GM19238 (cell line): ENCODE measurements at regions not wholly inside any gene's neighbourhood (a gene's known extent, or its start where the extent isn't known, plus 50 kb on each side); places are given as distances from the start of the nearest gene placed in this dataset.

Experiments used
- DNase-seq: peaks from one replicate; pipeline ENCODE4 v3.0.0; 2011; ENCODE audit warnings: low spot score; ENCODE audit not compliant: insufficient read length

DNA sequence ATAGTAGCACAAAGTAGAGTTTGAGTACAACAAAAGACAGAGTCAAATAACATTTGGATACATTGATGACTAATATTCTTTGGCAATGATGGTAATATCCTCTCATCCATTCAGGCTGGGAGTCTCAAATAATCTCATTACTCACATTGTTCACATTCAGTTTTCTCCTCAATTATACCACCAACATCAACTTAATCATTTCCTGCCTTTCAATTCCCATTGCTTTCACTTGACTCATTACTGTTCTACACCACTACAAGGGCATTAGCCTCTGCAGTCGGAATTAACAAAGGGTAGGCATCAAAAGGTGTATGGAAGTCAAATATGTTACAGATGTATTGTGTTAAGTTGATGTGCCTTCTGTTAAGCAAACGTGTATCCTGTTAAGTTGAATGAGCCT, 518.4 kb upstream of the SLITRK1 start:
- no peak for DNase-seq

DNA sequence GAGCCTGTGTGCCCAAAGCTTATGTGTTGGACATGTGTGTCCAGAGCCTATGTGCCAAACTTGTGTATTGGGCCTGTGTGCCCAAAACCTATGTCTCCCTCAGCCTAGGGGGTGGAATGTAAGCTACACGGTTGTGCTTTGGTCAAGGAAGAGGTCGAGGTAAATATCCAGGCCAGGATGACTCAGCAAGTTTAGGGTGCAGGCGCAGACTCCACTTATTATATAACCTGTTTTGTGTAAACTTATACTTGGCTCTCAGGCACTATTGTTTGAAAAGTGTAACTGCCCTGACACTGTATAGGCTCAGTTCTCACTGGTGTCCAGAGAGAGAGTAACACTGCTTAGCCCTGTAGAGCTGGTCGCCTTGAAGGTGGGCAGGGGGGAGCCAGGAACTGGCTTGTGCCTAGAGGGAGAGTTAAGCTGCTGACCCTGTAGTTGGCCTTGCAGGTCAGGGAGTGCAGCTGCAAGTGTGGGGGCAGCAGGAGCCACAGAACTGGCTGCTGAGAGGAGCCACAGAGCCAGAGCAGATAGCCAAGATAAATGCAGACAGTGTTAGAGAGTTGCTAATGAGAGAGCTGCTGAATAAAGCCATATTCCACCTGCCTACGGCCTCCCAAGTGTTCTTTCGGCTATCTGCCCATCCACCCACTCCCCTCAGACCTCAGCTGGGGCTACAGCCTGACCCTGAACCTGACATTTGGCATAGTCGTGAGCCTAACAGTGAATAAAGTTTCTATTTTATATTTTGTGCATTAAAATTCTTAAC, 517.2 kb upstream of the SLITRK1 start:
- DNase-seq, result no peak

- DNase-seq, result no peak
Observed at GRCh38 chr13:84393981-84394625, 511.8 kb upstream of the SLITRK1 start.

DNA sequence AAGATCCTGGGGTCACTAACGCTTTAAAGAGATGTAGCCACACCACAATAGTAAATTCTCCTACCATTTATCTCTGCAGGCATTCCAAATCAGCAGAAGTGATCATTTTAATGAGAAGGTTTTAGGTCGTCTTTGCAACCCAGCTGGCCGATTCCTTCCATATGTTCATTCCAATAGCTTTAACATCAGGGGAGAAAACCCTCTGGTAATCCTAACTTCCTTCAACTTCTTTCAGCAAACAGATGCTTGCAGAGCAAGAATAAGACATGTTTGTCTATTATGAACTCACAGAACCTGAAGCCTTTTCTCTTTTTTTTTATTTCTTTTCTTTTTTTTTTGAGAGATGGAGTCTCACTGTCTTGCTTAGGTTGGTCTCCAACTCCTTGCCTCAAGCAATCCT, 498.6 kb upstream of the SLITRK1 start:
- DNase-seq, result no peak

GRCh38 chr13:84377106-84377505, 494.8 kb upstream of the SLITRK1 start:
- no peak for DNase-seq

GRCh38 chr13:84366506-84366905, 484.2 kb upstream of the SLITRK1 start:
- no peak for DNase-seq

DNA sequence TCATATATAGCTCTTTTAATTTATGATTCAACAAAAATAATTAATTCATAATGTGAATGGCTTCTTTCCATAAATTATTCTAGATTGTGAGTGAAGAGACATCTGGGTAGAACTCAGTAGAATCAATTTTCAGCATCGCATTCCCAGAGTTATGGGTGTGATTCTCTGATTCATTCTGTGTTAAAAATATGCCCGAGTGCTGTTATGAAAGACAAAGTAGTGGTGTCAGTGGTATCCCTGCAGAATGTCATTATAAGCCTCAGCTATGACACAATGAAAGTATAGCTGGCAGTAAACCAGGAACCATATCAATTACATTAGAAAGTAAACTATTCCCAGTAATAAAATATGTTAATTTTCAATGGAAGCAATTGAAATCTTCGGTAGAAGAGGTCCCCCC, 480.5 kb upstream of the SLITRK1 start:
- no peak for DNase-seq

DNA sequence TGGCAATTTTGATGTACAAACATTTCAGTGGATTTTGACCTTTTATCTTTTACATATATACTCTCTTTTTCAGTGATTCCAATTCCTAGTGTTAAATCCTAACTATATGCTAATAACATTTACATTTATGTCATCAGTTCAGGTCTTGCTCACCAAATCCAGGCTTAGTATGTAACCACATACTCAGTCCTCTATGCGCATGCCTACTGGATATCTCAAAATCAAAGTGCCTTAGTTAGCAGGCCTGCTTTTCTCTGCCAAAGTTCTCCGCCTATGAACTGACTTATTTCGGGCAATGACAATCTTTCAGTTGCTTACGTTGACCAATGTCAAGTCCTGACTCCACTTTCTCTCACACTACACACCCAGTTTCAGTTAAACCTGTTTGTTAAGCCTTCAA, 478.5 kb upstream of the SLITRK1 start:
- DNase-seq, result no peak

DNA sequence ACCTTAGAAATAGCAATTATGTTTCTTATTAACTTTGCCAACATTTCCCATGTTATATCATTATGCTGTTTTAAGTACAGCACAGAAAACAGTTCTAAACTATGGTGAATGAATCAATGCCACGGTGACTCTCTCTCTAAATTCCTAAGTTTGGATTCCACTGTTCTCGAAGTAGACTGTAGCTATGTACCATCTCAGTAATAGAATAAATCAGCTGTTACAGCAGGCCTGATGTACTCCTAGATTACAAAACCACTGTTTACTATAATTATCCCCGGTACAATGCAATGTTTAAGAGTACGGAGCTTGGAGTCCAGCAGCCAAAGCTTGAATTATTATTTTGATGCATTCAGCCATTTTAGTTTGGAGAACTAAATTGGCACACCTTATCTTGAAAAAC, 476.3 kb upstream of the SLITRK1 start:
- no peak for DNase-seq

DNA sequence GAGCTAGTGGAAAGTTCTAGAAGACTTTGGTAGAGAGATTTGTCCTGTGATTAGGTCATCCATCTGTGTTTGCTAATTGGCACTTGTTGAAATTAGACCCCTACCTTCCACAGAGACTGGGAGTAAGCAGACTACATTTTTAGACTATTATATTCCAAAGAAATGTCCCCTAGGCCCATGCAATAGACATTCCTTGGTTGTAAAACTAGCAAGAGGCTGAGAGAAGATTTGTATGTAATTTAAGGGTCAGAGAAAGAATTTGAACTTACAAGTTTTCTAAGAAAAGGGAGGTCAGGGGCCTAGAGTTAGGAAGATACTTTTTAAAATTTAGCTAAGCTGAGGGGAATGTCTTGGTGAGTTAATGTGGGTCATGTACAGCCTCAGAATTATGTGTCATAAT, 470.7 kb upstream of the SLITRK1 start:
- DNase-seq, result no peak

DNA sequence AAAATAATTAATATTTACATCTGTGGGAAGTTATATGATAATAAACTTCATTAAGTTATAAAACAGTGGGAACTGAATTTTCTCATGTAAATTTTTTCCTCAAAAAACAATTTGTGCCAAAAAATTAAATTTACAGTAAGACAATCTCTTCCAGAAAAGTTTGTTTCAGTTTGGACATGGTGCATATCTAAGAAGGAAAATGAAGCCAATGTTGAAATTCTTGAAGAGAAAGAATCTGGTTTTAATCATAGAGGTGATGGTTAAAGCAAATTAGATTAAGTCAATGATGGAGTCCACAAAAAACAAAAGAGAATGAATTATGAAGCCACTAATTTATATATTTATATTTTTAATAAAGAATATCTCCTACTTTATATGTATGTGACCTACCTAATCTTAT, 457.2 kb upstream of the SLITRK1 start:
- no peak for DNase-seq

GRCh38 chr13:84332346-84332745, 450.1 kb upstream of the SLITRK1 start:
- no peak for DNase-seq

DNA sequence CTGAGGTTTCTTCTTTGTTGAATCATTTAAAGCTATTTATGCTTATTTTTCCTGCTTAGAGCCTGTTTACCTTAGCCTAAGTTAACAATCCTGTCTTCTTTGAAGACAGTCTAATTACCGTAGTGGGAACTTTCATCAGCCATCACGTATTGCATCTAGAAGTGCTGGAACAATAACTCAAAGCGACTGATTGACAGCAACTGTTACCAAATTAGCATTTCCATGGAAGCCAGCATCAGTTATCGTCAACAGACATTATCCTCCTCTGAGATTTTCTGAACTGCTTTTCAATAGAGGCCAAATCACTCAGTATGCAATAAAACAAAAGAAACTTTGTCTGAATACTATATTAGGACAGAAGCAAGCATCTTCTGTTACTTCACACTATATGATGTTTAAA, 433.3 kb upstream of the SLITRK1 start:
- DNase-seq, result no peak

DNA sequence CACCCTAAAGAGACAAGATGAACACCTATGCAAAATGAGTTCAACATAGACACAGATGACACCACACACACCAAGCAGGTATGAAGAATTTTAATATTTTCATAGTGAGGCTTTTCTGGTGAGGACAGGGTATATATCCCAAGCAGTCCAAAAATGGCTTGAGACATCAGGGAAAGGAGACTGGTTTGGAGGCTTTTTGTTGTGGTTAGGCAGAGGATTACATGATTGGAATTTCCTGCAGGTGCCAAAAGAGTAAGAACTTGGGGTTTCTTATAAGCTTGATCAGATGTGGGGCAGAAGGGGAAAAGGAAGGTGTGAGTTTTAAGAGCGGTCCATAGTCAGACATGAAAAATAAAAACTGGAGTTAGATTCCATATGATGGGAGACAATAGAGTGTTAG, 420.8 kb upstream of the SLITRK1 start:
- no peak for DNase-seq

- no peak for DNase-seq
Observed at GRCh38 chr13:84297251-84297650, 415.0 kb upstream of the SLITRK1 start.

DNA sequence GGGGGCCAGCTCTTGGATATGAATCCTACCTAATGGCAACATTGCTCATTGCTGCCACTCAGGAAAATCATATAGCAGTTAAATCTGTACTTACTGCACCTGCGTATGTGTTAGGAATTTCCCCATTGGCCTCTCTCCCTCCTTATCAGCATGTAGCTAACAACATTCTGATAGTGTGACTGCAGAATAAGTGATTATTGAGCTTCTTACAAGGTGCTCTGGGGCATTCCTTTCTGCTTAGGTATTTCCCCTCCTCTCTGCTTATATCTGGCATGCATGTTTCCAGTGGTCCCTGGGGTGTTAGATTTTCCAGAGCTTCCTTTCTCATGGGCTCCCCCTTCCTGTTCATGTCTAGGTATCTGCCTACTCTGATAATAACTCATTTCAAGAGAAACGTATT, 414.1 kb upstream of the SLITRK1 start:
- no peak for DNase-seq

DNA sequence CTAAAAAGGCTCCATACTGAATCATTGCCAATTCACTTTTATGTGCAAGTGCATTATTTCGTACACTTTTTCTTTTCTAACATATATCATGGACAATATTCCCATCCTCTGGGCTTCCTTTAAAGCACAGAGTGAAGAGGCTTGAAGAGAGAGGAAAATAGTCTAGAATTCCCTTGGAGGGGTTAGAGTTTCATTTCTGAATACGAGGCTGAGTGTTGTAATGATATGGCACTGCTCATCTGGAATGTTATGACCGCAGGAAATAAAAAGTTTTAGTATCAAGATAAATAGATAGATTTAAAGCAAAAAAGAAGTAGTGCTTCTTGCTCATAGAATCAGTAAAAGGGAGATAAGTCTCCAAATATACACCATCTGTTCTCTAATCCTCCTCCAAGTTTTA, 412.3 kb upstream of the SLITRK1 start:
- DNase-seq, result no peak

- DNase-seq, result no peak
Observed at GRCh38 chr13:84290386-84290785, 408.1 kb upstream of the SLITRK1 start.

GRCh38 chr13:84279166-84279565, 396.9 kb upstream of the SLITRK1 start:
- DNase-seq, result no peak

- no peak for DNase-seq
Observed at GRCh38 chr13:84272877-84273562, 390.7 kb upstream of the SLITRK1 start.

- no peak for DNase-seq
Observed at GRCh38 chr13:84265257-84265764, 383.0 kb upstream of the SLITRK1 start.

DNA sequence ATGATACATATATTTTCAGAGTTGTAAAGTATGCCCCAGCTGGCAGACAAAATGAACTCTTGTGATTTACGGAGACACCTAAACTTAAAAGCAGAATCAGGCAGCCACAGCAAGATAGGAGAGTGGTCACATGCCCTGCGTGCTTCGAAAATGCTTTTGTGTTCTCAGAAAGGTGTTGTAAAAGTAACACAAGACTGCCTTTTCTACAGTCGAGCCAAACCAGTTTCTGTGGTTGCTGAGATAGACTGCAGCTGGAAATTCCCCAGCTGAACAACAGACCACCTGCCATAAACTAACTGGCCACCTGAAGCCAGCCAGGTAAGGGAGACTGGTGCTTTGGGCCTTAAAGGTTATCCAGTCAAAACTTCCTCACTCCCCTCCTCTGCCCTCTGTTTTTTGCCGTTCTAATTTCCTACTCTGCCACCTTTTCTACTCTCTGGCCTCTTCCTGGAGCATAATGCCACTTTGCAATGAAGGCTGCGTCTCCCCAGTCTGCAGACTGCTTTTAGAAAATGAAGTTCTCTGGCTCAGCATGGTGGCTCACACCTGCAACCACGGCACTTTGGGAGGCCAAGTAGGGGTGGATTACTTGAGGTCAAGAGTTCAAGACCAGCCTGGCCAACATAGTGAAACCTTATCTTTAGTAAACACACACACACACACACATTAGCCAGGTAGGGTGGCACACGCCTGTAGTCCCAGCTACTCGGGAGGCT, 381.2 kb upstream of the SLITRK1 start:
- no peak for DNase-seq
